K562 (cell line): ENCODE measurements at regions not wholly inside any gene's neighbourhood (a gene's known extent, or its start where the extent isn't known, plus 50 kb on each side); places are given as distances from the start of the nearest gene placed in this dataset.

ENCODE experiments used
- ATAC-seq: fragments of 200-7000 bp; cut with Tn5 transposase; 3 replicates; pipeline ENCODE4 v1.9.1; 2020; ENCODE audit warnings: moderate library complexity
- BruUV-seq: library from RNA; stranded (reverse); fragments of 400-500 nt; replicated peaks from 2 replicates; lab custom pipeline; 2021; lab: Mats Ljungman, UMichigan
- CTCF ChIA-PET: fragments of 300-600 bp; formaldehyde crosslinking; extraction: SDS; loops from one replicate; lab custom pipeline; 2021; ENCODE audit warnings: low intra/inter-chr PET ratio; lab: Yijun Ruan, JAX
- POLR2A ChIA-PET: fragments of 300-600, 350-650 bp; sonication (Branson Sonifier 250); formaldehyde crosslinking; extraction: SDS; loops from one replicate; lab custom pipeline; 2021; ENCODE audit warnings: antibody characterized with exemption, inconsistent platforms; lab: Yijun Ruan, JAX
- DNase-seq, 4 experiments: peaks; one replicate each; pipeline versions ENCODE4 v3.0.0 to v3.0.0-alpha.2; 2011 to 2018; ENCODE audit warnings: low spot score in 3 of 4, mixed read lengths in 3 of 4; ENCODE audit errors: extremely low read depth in 1 of 4
- FAIRE-seq: peaks from 2 replicates; lab custom pipeline; 2011; peaks lifted over from hg19 to GRCh38; lab: Jason Lieb, UNC
- H2AFZ ChIP-seq: 2 replicates; pipeline ENCODE4 v1.6.0; 2011; ENCODE audit warnings: low read depth, low read length, control low read depth, inconsistent platforms
- H3K27ac ChIP-seq: fragments of 200-600 bp; 3 replicates; pipeline ENCODE4 v1.8.0; 2011; ENCODE audit warnings: low read depth, mild to moderate bottlenecking, control low read depth, inconsistent platforms, low read length, moderate library complexity, mixed read lengths; ENCODE audit errors: extremely low read depth
- H3K27me3 ChIP-seq, 2 experiments: fragments of 300-600 bp in 1 of 2; 2 replicates in 1 of 2; 3 replicates in 1 of 2; pipeline versions ENCODE4 v1.6.0 to v1.8.0; 2011; ENCODE audit warnings: inconsistent platforms in 2 of 2, low read length in 2 of 2, mild to moderate bottlenecking in 1 of 2, mixed read lengths in 1 of 2, moderate library complexity in 1 of 2; ENCODE audit not compliant: control insufficient read depth in 2 of 2, insufficient read depth in 2 of 2
- H3K36me3 ChIP-seq: fragments of 300-600 bp; 3 replicates; pipeline ENCODE4 v1.8.0; 2011; ENCODE audit warnings: mild to moderate bottlenecking, low read length, inconsistent platforms; ENCODE audit not compliant: control insufficient read depth, insufficient read depth
- H3K4me1 ChIP-seq, 2 experiments: fragments of 200-600 bp in 1 of 2; replicated peaks in 1 of 2; 2 replicates in 1 of 2; 3 replicates in 1 of 2; pipeline versions ENCODE4 v1.5.1 to v1.8.0; 2011; ENCODE audit warnings: inconsistent platforms in 2 of 2, low read length in 2 of 2, mild to moderate bottlenecking in 1 of 2, mixed read lengths in 1 of 2, moderate library complexity in 1 of 2; ENCODE audit not compliant: control insufficient read depth in 2 of 2, insufficient read depth in 2 of 2
- H3K4me2 ChIP-seq: 2 replicates; pipeline ENCODE4 v1.6.1; 2011; ENCODE audit warnings: low read length, control low read depth, inconsistent platforms, mixed read lengths; ENCODE audit not compliant: insufficient read depth
- H3K4me3 ChIP-seq: fragments of 200-600 bp; sonication (generic), shearing (Covaris generic); 2 replicates; pipeline ENCODE4 v1.5.1; 2016; ENCODE audit warnings: control low read depth, inconsistent platforms
- H3K79me2 ChIP-seq: fragments of 200-600 bp; 3 replicates; pipeline ENCODE4 v1.8.0; 2011; ENCODE audit warnings: low read length, inconsistent platforms; ENCODE audit not compliant: control insufficient read depth, insufficient read depth
- H3K9ac ChIP-seq, 2 experiments: 2 replicates each; pipeline versions ENCODE4 v1.6.0 to v1.6.1; 2011; ENCODE audit warnings: low read depth in 2 of 2, low read length in 2 of 2, control low read depth in 1 of 2, inconsistent platforms in 1 of 2, mild to moderate bottlenecking in 1 of 2, mixed read lengths in 1 of 2; ENCODE audit not compliant: insufficient read depth in 1 of 2
- H3K9me1 ChIP-seq: one replicate; pipeline ENCODE4 v1.6.0; 2011; ENCODE audit warnings: inconsistent platforms, mild to moderate bottlenecking, low read length, moderate library complexity; ENCODE audit not compliant: control insufficient read depth, insufficient read depth
- H3K9me3 ChIP-seq: replicated peaks from 2 replicates; pipeline ENCODE4 v1.5.1; 2011; ENCODE audit warnings: low read depth, low read length, inconsistent platforms; ENCODE audit not compliant: control insufficient read depth, insufficient read depth
- H4K20me1 ChIP-seq: replicated peaks from 2 replicates; pipeline ENCODE4 v1.6.1; 2011; ENCODE audit warnings: low read length, inconsistent platforms, mixed read lengths; ENCODE audit not compliant: control insufficient read depth, insufficient read depth
- BCOR ChIP-seq: fragments of 450-650 bp; IDR thresholded peaks from 2 replicates; pipeline ENCODE4 v1.6.1; 2016
- BRF1 ChIP-seq: IDR thresholded peaks from 3 replicates; pipeline ENCODE4 v1.6.1; 2011; ENCODE audit warnings: borderline replicate concordance, mild to moderate bottlenecking; ENCODE audit not compliant: insufficient read length; ENCODE audit errors: extremely low read depth
- E2F3 ChIP-seq: fragments of 250-450 bp; sonication (Bioruptor Pico); IDR thresholded peaks from 2 replicates; pipeline ENCODE4 v1.4.0; 2020; ENCODE audit warnings: mild to moderate bottlenecking
- ETV5 ChIP-seq: sonication (generic); formaldehyde crosslinking; IDR thresholded peaks from 2 replicates; pipeline ENCODE4 v1.4.0; 2020; ENCODE audit warnings: low read depth, mild to moderate bottlenecking, missing genetic modification reagents
- IFI16 ChIP-seq: fragments of 250-450 bp; sonication (Bioruptor Pico); IDR thresholded peaks from 2 replicates; pipeline ENCODE4 v2.1.2; 2022; ENCODE audit warnings: mild to moderate bottlenecking, inconsistent platforms
- JUND ChIP-seq, 2 experiments: IDR thresholded peaks; 2 replicates in 1 of 2; 3 replicates in 1 of 2; pipeline ENCODE4 v1.6.1; 2011; ENCODE audit warnings: borderline replicate concordance in 2 of 2, low read depth in 2 of 2, low read length in 2 of 2, improper control_type of control experiment in 1 of 2, missing biosample characterization in 1 of 2, missing genetic modification characterization in 1 of 2, missing genetic modification reagents in 1 of 2
- MTA1 ChIP-seq: fragments of 450-650 bp; IDR thresholded peaks from 2 replicates; pipeline ENCODE4 v1.6.1; 2017; ENCODE audit warnings: borderline replicate concordance
- MXI1 ChIP-seq: IDR thresholded peaks from 2 replicates; pipeline ENCODE4 v1.6.1; 2011; ENCODE audit warnings: low read depth, mild to moderate bottlenecking, improper control_type of control experiment, low read length
- PTBP1 ChIP-seq: fragments of 200-400 bp; formaldehyde crosslinking; IDR thresholded peaks from 2 replicates; pipeline ENCODE4 v1.6.1; 2017; ENCODE audit warnings: low read depth, low read length
- RBM34 ChIP-seq: fragments of 200-400 bp; formaldehyde crosslinking; IDR thresholded peaks from 2 replicates; pipeline ENCODE4 v1.6.1; 2018; ENCODE audit warnings: low read length, borderline replicate concordance; ENCODE audit not compliant: insufficient read depth
- SAP30 ChIP-seq: fragments of 200-600 bp; sonication (generic); IDR thresholded peaks from 2 replicates; pipeline ENCODE4 v1.6.1; 2012; ENCODE audit warnings: borderline replicate concordance, low read depth, mild to moderate bottlenecking, moderate library complexity, low read length, control low read depth, inconsistent platforms; ENCODE audit not compliant: insufficient read depth, poor library complexity, severe bottlenecking
- ZNF197 ChIP-seq: fragments of 200-800 bp; sonication (Bioruptor generic); IDR thresholded peaks from 2 replicates; pipeline ENCODE4 v1.6.1; 2016; ENCODE audit warnings: low read depth, missing genetic modification characterization, missing compliant biosample characterization
- ZNF274 ChIP-seq: IDR thresholded peaks from 2 replicates; pipeline ENCODE4 v1.6.1; 2011; ENCODE audit warnings: low read depth, mild to moderate bottlenecking, low read length, moderate library complexity, borderline replicate concordance
- ZNF324 ChIP-seq: fragments of 250-450 bp; sonication (Bioruptor Pico); IDR thresholded peaks from 2 replicates; pipeline ENCODE4 v1.4.0; 2020; ENCODE audit warnings: mild to moderate bottlenecking
- ZNF445 ChIP-seq: fragments of 250-450 bp; sonication (Bioruptor Pico); IDR thresholded peaks from 2 replicates; pipeline ENCODE4 v1.4.0; 2020; ENCODE audit warnings: low read depth, mild to moderate bottlenecking, moderate library complexity
- ZNF717 ChIP-seq: fragments of 250-450 bp; sonication (Bioruptor Pico); IDR thresholded peaks from 2 replicates; pipeline ENCODE4 v1.5.0; 2021
- ZNF76 ChIP-seq: fragments of 250-450 bp; sonication (Bioruptor Pico); IDR thresholded peaks from 2 replicates; pipeline ENCODE4 v1.4.0; 2020; ENCODE audit warnings: mild to moderate bottlenecking, moderate library complexity, borderline replicate concordance
- ZNF766 ChIP-seq: fragments of 200-800 bp; sonication (Bioruptor generic); conservative IDR thresholded peaks from 2 replicates; pipeline ENCODE4 v1.6.1; 2016; ENCODE audit warnings: missing genetic modification characterization, missing compliant biosample characterization
- ZSCAN29 ChIP-seq: fragments of 450-650 bp; IDR thresholded peaks from 2 replicates; pipeline ENCODE4 v1.6.1; 2017
- in situ Hi-C: fragments of 300-500 bp; cut with MboI; formaldehyde crosslinking; loops from 4 replicates; pipeline ENCODE4 v1.15.0; 2018; ENCODE audit warnings: inconsistent platforms, mixed read lengths
- intact Hi-C: fragments of 100-400 bp; cut with micrococcal nuclease; formaldehyde crosslinking; loops from 2 replicates; pipeline ENCODE4 v1.14.2; 2022
- TF ChIP-seq, protein P1 (sequence below): fragments of 250-450 bp; sonication (Bioruptor Pico); IDR thresholded peaks from 2 replicates; pipeline ENCODE4 v1.4.0; 2020

DNA sequence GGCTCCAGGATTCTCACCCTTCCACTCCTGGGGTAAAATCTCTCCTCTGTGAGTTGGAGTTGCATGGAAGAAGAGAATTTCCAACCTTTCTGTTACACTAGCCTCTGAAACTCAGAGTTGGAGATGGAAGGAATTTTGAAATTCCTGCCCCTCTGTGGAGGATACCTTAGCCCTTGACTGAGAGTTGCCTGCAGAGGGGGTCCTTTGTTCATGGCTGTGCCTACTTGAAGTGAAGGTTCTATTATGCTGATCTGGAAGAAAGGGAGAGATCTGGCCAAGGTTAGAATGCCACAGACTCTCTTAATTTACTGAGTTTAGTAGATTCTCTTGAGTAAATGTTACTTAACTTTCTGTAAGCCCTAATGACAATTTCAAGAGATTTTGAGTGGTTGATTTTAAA lies 626.6 kb upstream of the GYPC start:
- TF ChIP-seq MXI1: no peak
- TF ChIP-seq ZNF197: no peak
- no peak for TF ChIP-seq SAP30
- TF ChIP-seq E2F3 (CRISPR knock-in tag): no peak
- no peak for TF ChIP-seq MTA1
- no peak for TF ChIP-seq BCOR
- TF ChIP-seq, protein P1, sequence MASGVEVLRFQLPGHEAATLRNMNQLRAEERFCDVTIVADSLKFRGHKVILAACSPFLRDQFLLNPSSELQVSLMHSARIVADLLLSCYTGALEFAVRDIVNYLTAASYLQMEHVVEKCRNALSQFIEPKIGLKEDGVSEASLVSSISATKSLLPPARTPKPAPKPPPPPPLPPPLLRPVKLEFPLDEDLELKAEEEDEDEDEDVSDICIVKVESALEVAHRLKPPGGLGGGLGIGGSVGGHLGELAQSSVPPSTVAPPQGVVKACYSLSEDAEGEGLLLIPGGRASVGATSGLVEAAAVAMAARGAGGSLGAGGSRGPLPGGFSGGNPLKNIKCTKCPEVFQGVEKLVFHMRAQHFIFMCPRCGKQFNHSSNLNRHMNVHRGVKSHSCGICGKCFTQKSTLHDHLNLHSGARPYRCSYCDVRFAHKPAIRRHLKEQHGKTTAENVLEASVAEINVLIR (CRISPR knock-in tag): no peak
- TF ChIP-seq ZNF445: no peak
- TF ChIP-seq ETV5 (CRISPR knock-in tag): no peak
- TF ChIP-seq ZNF717 (CRISPR knock-in tag): no peak
- TF ChIP-seq JUND (IDR thresholded peaks at IDR 0.05; ENCODE audit: borderline replicate concordance, low read depth, low read length): no peak
- no peak for TF ChIP-seq JUND (tag; IDR thresholded peaks at IDR 0.05; ENCODE audit: borderline replicate concordance, low read depth, low read length)
- no peak for TF ChIP-seq RBM34
- no peak for TF ChIP-seq IFI16 (CRISPR knock-in tag)
- no peak for TF ChIP-seq BRF1
- no peak for TF ChIP-seq ZNF766 (CRISPR knock-in tag)
- no peak for TF ChIP-seq ZNF76
- no peak for TF ChIP-seq PTBP1
- TF ChIP-seq ZSCAN29: no peak
- no peak for TF ChIP-seq ZNF324 (CRISPR knock-in tag)
- TF ChIP-seq ZNF274: no peak
- no peak overlapping the region for H2AFZ ChIP-seq
- H3K9ac ChIP-seq: no peak overlapping the region
- ChIA-PET CTCF (no interaction called here), POLR2A (no interaction called here)
- H3K4me2 ChIP-seq: no peak overlapping the region
- no TSS peak for BruUV-seq
- H4K20me1 ChIP-seq: no peaks in the 10 kb centered on the region
- no peak for DNase-seq
- H3K27ac ChIP-seq: no peak overlapping the region
- H3K4me3 ChIP-seq: no peak overlapping the region
- in situ Hi-C loops: no loop called here
- FAIRE-seq: no peak
- H3K9me3 ChIP-seq: no peaks in the 10 kb centered on the region
- intact Hi-C loops: no loop called here
- H3K4me1 ChIP-seq: no peaks in the 10 kb centered on the region
- no peaks in the 10 kb centered on the region for H3K36me3 ChIP-seq
- H3K9me1 ChIP-seq: no peaks in the 10 kb centered on the region
- ATAC-seq: no peak
- H3K79me2 ChIP-seq: no peaks in the 10 kb centered on the region
- H3K27me3 ChIP-seq: no peaks in the 10 kb centered on the region
